Bronchial epithelial cell (primary cell): ENCODE measurements at regions not wholly inside any gene's neighbourhood (a gene's known extent, or its start where the extent isn't known, plus 50 kb on each side); places are given as distances from the start of the nearest gene placed in this dataset.

Experiments
- DNase-seq: peaks from one replicate; pipeline ENCODE4 v3.0.0-alpha.2; 2010; ENCODE audit warnings: low read depth
- FAIRE-seq: peaks from 2 replicates; lab custom pipeline; 2011; peaks lifted over from hg19 to GRCh38; lab: Jason Lieb, UNC
- H3K27me3 ChIP-seq: 2 replicates; pipeline ENCODE4 v1.5.1; 2011; ENCODE audit warnings: low read length; ENCODE audit not compliant: control insufficient read depth, insufficient read depth
- H3K36me3 ChIP-seq: 2 replicates; pipeline ENCODE4 v1.5.1; 2011; ENCODE audit warnings: low read length; ENCODE audit not compliant: control insufficient read depth, insufficient read depth
- H3K4me3 ChIP-seq: 2 replicates; pipeline ENCODE4 v1.5.1; 2011; ENCODE audit warnings: mild to moderate bottlenecking, low read depth, low read length, control low read depth
- CTCF ChIP-seq: IDR thresholded peaks from 2 replicates; pipeline ENCODE4 v1.5.1; 2011; ENCODE audit warnings: mild to moderate bottlenecking, moderate library complexity, low read length, control low read depth, inconsistent platforms; ENCODE audit not compliant: insufficient read depth, severe bottlenecking

GRCh38 chr4:123819362-123820035 is 422.9 kb downstream of the SPRY1 start:
- DNase-seq = peak; percentile 98
- no peak for FAIRE-seq
- Histone ChIP-seq H3K4me3 (no peak overlapping the region), H3K36me3 (no peaks in the 10 kb centered on the region), H3K27me3 (no peaks in the 10 kb centered on the region)
- no peak for TF ChIP-seq CTCF

GRCh38 chr4:123821861-123822260 is 425.3 kb downstream of the SPRY1 start:
- Histone ChIP-seq H3K36me3 (no peaks in the 10 kb centered on the region), H3K4me3 (no peak overlapping the region), H3K27me3 (no peaks in the 10 kb centered on the region)
- DNase-seq = peak; percentile 51
- TF ChIP-seq CTCF = no peak
- FAIRE-seq = no peak

GRCh38 chr4:123822353-123822752 is 425.8 kb downstream of the SPRY1 start:
- H3K4me3 ChIP-seq = no peak overlapping the region
- no peak for FAIRE-seq
- DNase-seq = no peak
- H3K27me3 ChIP-seq = no peaks in the 10 kb centered on the region
- no peaks in the 10 kb centered on the region for H3K36me3 ChIP-seq
- TF ChIP-seq CTCF = no peak

GRCh38 chr4:123823244-123823643 is 426.6 kb downstream of the SPRY1 start:
- TF ChIP-seq CTCF = no peak
- FAIRE-seq = no peak

GRCh38 chr4:123824524-123824923 is 427.9 kb downstream of the SPRY1 start:
- FAIRE-seq = no peak
- DNase-seq = no peak
- Histone ChIP-seq H3K27me3 (no peaks in the 10 kb centered on the region), H3K36me3 (no peaks in the 10 kb centered on the region), H3K4me3 (no peak overlapping the region)
- no peak for TF ChIP-seq CTCF

More at GRCh38 chr4:123823244-123823643, 426.6 kb downstream of the SPRY1 start:
- no peak for DNase-seq
- H3K36me3 ChIP-seq = no peaks in the 10 kb centered on the region
- H3K4me3 ChIP-seq = no peak overlapping the region
- no peaks in the 10 kb centered on the region for H3K27me3 ChIP-seq
